ENCODE measurements at regions not wholly inside any gene's neighbourhood (a gene's known extent, or its start where the extent isn't known, plus 50 kb on each side); places are given as distances from the start of the nearest gene placed in this dataset.

DNA sequence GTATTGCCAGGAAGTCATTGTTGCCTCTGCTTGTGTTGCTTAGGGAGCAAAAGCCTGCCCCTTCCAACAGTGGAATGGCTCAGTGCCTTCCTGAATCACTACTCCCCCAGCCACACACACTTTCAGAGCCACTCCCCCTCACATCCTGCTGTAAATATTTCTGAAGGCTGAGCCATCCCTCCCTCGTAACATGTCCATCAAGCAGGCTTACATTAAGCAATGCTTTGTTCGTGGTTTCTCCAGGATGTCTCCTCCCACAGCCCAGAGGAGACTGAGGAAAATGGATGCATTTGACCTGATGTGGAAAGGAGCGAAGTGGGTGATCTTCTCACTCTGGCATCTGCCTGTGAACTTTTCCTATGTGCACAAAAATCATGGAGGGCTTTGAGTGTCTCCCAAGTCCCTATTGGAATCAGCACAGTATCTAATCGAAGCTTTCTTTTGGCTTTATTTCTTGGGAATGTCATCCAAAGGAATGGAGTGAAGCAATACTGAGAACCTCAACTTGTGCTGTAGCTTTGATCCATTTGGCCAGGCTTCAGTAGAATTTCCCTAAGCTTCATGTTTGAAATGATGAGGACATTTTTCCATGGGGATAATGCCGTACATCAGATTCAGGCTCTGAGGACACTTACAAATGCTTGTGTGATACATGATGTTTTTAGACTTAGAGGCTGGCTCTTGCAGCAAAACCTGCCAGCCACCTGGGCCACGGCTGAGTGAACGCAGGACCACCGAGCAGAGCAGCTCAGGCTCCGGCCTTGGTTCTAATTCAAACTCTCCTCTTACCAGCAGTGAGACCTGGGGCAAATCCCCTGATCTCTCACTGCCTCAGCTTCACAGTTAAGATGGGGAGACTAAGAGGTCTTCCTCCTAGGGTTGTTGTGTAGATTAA lies 389.1 kb downstream of the ENC1 start:
- no peak for TF ChIP-seq ZNF174 (tag by site-specific recombination; IDR thresholded peaks at IDR 0.05)
- no peak for TF ChIP-seq ZNF558 (tag by site-specific recombination; IDR thresholded peaks at IDR 0.05)
- TF ChIP-seq, protein P1, sequence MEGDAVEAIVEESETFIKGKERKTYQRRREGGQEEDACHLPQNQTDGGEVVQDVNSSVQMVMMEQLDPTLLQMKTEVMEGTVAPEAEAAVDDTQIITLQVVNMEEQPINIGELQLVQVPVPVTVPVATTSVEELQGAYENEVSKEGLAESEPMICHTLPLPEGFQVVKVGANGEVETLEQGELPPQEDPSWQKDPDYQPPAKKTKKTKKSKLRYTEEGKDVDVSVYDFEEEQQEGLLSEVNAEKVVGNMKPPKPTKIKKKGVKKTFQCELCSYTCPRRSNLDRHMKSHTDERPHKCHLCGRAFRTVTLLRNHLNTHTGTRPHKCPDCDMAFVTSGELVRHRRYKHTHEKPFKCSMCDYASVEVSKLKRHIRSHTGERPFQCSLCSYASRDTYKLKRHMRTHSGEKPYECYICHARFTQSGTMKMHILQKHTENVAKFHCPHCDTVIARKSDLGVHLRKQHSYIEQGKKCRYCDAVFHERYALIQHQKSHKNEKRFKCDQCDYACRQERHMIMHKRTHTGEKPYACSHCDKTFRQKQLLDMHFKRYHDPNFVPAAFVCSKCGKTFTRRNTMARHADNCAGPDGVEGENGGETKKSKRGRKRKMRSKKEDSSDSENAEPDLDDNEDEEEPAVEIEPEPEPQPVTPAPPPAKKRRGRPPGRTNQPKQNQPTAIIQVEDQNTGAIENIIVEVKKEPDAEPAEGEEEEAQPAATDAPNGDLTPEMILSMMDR (tag by site-specific recombination; IDR thresholded peaks at IDR 0.05): no peak
- no peak for TF ChIP-seq ZNF596 (tag by site-specific recombination; IDR thresholded peaks at IDR 0.05)
- no peak for TF ChIP-seq ZNF585B (tag by site-specific recombination; IDR thresholded peaks at IDR 0.05)
- TF ChIP-seq, protein P2, sequence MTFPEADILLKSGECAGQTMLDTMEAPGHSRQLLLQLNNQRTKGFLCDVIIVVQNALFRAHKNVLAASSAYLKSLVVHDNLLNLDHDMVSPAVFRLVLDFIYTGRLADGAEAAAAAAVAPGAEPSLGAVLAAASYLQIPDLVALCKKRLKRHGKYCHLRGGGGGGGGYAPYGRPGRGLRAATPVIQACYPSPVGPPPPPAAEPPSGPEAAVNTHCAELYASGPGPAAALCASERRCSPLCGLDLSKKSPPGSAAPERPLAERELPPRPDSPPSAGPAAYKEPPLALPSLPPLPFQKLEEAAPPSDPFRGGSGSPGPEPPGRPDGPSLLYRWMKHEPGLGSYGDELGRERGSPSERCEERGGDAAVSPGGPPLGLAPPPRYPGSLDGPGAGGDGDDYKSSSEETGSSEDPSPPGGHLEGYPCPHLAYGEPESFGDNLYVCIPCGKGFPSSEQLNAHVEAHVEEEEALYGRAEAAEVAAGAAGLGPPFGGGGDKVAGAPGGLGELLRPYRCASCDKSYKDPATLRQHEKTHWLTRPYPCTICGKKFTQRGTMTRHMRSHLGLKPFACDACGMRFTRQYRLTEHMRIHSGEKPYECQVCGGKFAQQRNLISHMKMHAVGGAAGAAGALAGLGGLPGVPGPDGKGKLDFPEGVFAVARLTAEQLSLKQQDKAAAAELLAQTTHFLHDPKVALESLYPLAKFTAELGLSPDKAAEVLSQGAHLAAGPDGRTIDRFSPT (tag by site-specific recombination; IDR thresholded peaks at IDR 0.05): no peak

Data from HEK293 (cell line).